DOHH2 (cell line): ENCODE measurements at regions not wholly inside any gene's neighbourhood (a gene's known extent, or its start where the extent isn't known, plus 50 kb on each side); places are given as distances from the start of the nearest gene placed in this dataset.

ENCODE experiments used
- CTCF ChIP-seq: fragments of 200-600 bp; sonication (generic); IDR thresholded peaks from one replicate; pipeline ENCODE4 v1.5.1; 2014; ENCODE audit warnings: antibody characterized with exemption, mild to moderate bottlenecking, low read depth, low read length; ENCODE audit not compliant: poor library complexity, severe bottlenecking
- EZH2phosphoT487 ChIP-seq: fragments of 200-600 bp; sonication (generic); IDR thresholded peaks from 2 replicates; pipeline ENCODE4 v1.6.1; 2017; ENCODE audit warnings: borderline replicate concordance, mild to moderate bottlenecking, antibody characterized with exemption, low read length, moderate library complexity, mixed read lengths

- TF ChIP-seq CTCF (no peak), EZH2phosphoT487 (no peak)
Observed at GRCh38 chr21:38077569-38077968, 161.3 kb upstream of the KCNJ6 start.
